ENCODE measurements at regions not wholly inside any gene's neighbourhood (a gene's known extent, or its start where the extent isn't known, plus 50 kb on each side); places are given as distances from the start of the nearest gene placed in this dataset.

GRCh38 chr9:134223591-134224122, 59.3 kb upstream of the RNU6ATAC start:
- TF ChIP-seq POLR2A (IDR thresholded peaks at IDR 0.05) (no peak), CTCF (IDR thresholded peaks at IDR 0.05) (no peak)
- WGBS, 2 donors = 82 to 87% methylated on average over 15 of the region's 15 CpGs

GRCh38 chr9:134224127-134224526, 59.8 kb upstream of the RNU6ATAC start:
- 84 to 86% methylated on average over 9 of the region's 9 CpGs for WGBS, 2 donors
- Histone ChIP-seq H3K36me3 (ENCODE audit: low read depth, missing control alignments) (no peaks in the 10 kb centered on the region), H3K9me3 (no peaks in the 10 kb centered on the region), H3K27ac (no peak overlapping the region), H3K27me3 (no peaks in the 10 kb centered on the region), H3K4me3 (no peak overlapping the region), H3K4me1 (no peaks in the 10 kb centered on the region)
- intact Hi-C loops (cut with DNase I; ENCODE audit: low total_unique reads) = no loop called here
- TF ChIP-seq POLR2A (IDR thresholded peaks at IDR 0.05) (no peak), CTCF (IDR thresholded peaks at IDR 0.05) (no peak)
- no peak for DNase-seq

More at GRCh38 chr9:134223591-134224122, 59.3 kb upstream of the RNU6ATAC start:
- DNase-seq = no peak
- Histone ChIP-seq H3K4me1 (no peaks in the 10 kb centered on the region), H3K27me3 (no peaks in the 10 kb centered on the region), H3K36me3 (ENCODE audit: low read depth, missing control alignments) (no peaks in the 10 kb centered on the region), H3K27ac (no peak overlapping the region), H3K9me3 (no peaks in the 10 kb centered on the region), H3K4me3 (no peak overlapping the region)
- intact Hi-C loops (cut with DNase I; ENCODE audit: low total_unique reads) = no loop called here

- 72 to 83% methylated on average over 2 to 9 of the region's 9 CpGs for WGBS, 2 donors
- TF ChIP-seq POLR2A (IDR thresholded peaks at IDR 0.05) = no peak
- TF ChIP-seq CTCF (IDR thresholded peaks at IDR 0.05) = no peak
- no peak overlapping the region for H3K27ac ChIP-seq
- intact Hi-C loops (cut with DNase I; ENCODE audit: low total_unique reads) = no loop called here
- H3K9me3 ChIP-seq = no peaks in the 10 kb centered on the region
- no peaks in the 10 kb centered on the region for H3K4me1 ChIP-seq
- H3K4me3 ChIP-seq = no peak overlapping the region
- DNase-seq = no peak
- H3K36me3 ChIP-seq (ENCODE audit: low read depth, missing control alignments) = no peaks in the 10 kb centered on the region
- H3K27me3 ChIP-seq = no peaks in the 10 kb centered on the region
Measured at GRCh38 chr9:134224567-134225093, 60.3 kb upstream of the RNU6ATAC start.

GRCh38 chr9:134225186-134225585, 60.8 kb upstream of the RNU6ATAC start:
- no peak for DNase-seq
- H3K27me3 ChIP-seq = no peaks in the 10 kb centered on the region
- no peak for TF ChIP-seq CTCF (IDR thresholded peaks at IDR 0.05)
- TF ChIP-seq POLR2A (IDR thresholded peaks at IDR 0.05) = no peak
- no peak overlapping the region for H3K27ac ChIP-seq
- no peak overlapping the region for H3K4me3 ChIP-seq
- no peaks in the 10 kb centered on the region for H3K36me3 ChIP-seq (ENCODE audit: low read depth, missing control alignments)
- intact Hi-C loops (cut with DNase I; ENCODE audit: low total_unique reads) = no loop called here
- WGBS, 2 donors = 80 to 92% methylated on average over 2 to 7 of the region's 8 CpGs
- no peaks in the 10 kb centered on the region for H3K9me3 ChIP-seq
- H3K4me1 ChIP-seq = no peaks in the 10 kb centered on the region

- Histone ChIP-seq H3K4me3 (no peak overlapping the region), H3K4me1 (peaks cover 4% of the 10 kb centered on the region), H3K27me3 (no peaks in the 10 kb centered on the region), H3K36me3 (ENCODE audit: low read depth, missing control alignments) (no peaks in the 10 kb centered on the region), H3K9me3 (no peaks in the 10 kb centered on the region), H3K27ac (no peak overlapping the region)
- TF ChIP-seq CTCF (IDR thresholded peaks at IDR 0.05) = no peak
- TF ChIP-seq POLR2A (IDR thresholded peaks at IDR 0.05) = no peak
- WGBS, 2 donors = 87 to 91% methylated on average over 7 of the region's 7 CpGs
- intact Hi-C loops (cut with DNase I; ENCODE audit: low total_unique reads) = no loop called here
- no peak for DNase-seq
Measured at GRCh38 chr9:134225816-134226215, 61.5 kb upstream of the RNU6ATAC start.

All from testis (tissue), 2 donors.